ENCODE measurements at regions not wholly inside any gene's neighbourhood (a gene's known extent, or its start where the extent isn't known, plus 50 kb on each side); places are given as distances from the start of the nearest gene placed in this dataset.
A peak's percentile ranks its signal among the peaks of the same experiment; 100 is the strongest.
"Not testable (repeated sequence)": the region's sequence is repeated elsewhere in the genome, so short reads cannot be mapped to it uniquely, and the experiment has no call there.

DNA sequence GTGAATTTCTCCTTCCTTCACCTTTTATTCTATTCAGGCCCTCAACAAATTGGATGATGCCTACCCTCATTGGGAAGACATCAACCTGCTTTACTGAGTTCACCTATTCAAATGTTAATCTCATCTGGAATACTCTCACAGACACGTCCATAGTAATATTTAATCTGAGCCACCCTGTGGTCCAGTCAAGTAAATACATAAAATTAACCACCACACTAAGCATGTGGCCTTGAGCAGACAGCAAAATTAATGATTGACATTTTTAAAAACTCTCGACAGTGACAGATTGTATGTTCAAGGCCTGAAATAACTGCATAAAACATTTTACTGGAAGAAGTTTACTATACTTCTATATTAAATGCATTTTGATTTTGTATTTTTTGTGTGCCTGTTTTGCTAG is 540.6 kb upstream of the GCFC2 start:
- no peak for FAIRE-seq

GRCh38 chr2:76247006-76247405 is 536.3 kb upstream of the GCFC2 start:
- FAIRE-seq = no peak

- no peak for FAIRE-seq
Observed at GRCh38 chr2:76211991-76212985, 501.6 kb upstream of the GCFC2 start.

GRCh38 chr2:76210551-76210950 is 499.8 kb upstream of the GCFC2 start:
- no peak for FAIRE-seq

DNA sequence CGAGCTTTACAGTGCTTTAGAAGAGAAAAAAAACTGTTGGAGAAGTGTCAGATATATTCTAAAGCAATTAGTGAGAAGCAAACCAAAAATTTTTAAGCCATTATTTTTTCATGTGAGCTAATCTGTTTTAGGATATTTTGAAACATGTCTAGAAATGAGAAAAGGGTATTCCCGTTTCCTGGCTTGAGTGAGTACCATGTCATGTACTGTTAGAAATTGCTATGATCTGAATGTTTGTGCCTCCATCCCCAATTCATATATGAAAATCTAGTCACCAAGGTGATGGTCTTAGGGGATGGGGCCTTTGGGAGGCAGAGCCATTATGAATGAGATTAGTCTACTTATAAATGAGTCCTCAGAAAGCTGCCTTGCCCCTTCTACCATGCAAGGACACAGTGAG is 493.3 kb upstream of the GCFC2 start:
- FAIRE-seq = no peak

- no peak for FAIRE-seq
Observed at GRCh38 chr2:76202866-76203265, 492.2 kb upstream of the GCFC2 start.

- peak; percentile 83 for FAIRE-seq
Observed at GRCh38 chr2:76197842-76198448, 487.2 kb upstream of the GCFC2 start.

GRCh38 chr2:76197428-76197827 is 486.7 kb upstream of the GCFC2 start:
- FAIRE-seq = no peak

DNA sequence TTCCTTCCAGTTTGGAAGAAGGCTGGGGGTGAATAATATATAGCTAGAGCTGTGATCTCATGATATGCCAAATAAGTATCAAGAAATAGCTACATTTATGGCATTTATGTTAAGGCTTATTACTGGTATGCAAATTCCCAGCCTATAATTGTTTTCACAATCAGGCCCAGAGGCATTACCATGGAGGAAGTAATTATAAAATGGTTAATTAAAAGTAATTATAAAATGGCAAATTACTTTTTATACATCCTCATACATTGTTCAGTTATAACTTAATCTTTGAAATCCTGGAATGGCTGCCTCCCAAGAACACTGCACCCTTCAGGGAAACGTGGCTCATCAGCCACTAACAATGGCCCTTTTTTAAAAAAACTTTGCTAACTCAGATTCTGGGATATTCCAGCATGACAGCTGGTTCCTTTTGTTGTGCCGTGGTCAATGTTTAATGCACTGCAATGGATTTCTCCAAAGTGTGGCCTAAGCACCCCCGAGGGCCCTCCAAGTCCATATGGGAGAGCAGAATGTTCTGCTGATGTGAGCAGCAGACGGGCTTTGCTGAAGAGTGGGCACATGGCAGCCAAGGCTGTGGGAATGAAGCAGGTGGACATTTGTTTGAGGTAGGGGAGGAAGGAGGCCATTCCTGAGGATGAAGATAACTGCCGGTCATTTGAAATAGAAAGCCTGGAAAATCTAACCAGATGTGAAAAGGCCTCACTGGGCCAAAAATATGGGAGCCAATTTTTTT is 483.5 kb upstream of the GCFC2 start:
- FAIRE-seq = no peak

GRCh38 chr2:76193089-76193488 is 482.4 kb upstream of the GCFC2 start:
- FAIRE-seq = no peak

DNA sequence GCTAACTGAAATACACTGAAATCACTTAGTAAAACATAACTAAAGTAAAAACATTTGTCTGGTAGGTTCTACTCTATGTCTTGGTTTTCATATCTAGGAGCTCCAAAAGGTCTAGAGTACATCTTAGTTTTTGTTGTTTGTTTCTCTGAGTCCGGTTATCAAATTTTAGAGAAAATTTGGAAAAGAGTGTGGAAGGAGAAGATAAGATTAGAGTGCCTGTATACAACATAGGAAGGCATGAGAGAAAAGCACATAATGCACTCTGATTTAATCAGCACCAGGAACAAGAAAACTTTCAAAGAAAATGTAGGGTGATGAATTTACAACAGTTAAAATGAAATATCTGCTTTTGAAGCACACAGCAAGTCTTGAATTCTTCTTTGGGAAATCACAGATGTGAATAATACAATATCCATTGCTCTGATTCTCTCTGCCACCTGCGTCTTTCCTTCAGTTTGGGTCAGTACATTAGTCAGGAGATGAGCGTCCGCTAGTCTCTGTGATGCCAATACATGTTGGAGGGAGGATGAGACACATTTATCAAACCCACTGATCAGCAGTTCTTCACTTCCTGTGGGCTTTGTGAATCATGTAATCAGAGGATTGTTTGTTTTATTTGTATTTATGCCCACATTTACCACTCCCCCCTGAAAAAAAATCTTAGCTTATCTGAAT is 477.8 kb upstream of the GCFC2 start:
- FAIRE-seq = no peak

DNA sequence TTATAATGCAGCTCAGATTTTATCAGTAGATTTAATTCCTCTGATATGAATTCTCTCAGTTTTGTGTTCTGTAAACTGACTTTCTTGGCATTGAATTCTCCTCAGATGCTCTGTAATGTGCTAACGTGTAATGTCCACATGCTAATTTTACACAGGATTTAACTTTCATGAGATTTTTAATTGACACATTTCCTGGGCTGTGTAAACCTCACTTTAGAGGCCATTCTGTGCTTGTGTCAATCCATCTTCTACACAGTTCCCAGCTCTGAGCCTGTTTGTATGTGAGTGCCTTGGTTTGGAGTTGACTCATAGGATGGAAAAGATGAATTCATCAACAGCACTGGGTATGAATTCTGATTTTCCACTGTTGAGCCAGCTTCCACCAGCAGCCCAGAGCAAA is 476.7 kb upstream of the GCFC2 start:
- FAIRE-seq = no peak

- FAIRE-seq = no peak
Observed at GRCh38 chr2:76180676-76181075, 470.0 kb upstream of the GCFC2 start.

GRCh38 chr2:76178610-76179009 is 467.9 kb upstream of the GCFC2 start:
- no peak for FAIRE-seq

- no peak for FAIRE-seq
Observed at GRCh38 chr2:76175295-76175694, 464.6 kb upstream of the GCFC2 start.

- no peak for FAIRE-seq
Observed at GRCh38 chr2:76174505-76174904, 463.8 kb upstream of the GCFC2 start.

- not testable (repeated sequence) for FAIRE-seq
Observed at GRCh38 chr2:76173206-76173605, 462.5 kb upstream of the GCFC2 start.

GRCh38 chr2:76172154-76172595 is 461.5 kb upstream of the GCFC2 start:
- not testable (repeated sequence) for FAIRE-seq

- FAIRE-seq = no peak
Observed at GRCh38 chr2:76170856-76171255, 460.1 kb upstream of the GCFC2 start.

DNA sequence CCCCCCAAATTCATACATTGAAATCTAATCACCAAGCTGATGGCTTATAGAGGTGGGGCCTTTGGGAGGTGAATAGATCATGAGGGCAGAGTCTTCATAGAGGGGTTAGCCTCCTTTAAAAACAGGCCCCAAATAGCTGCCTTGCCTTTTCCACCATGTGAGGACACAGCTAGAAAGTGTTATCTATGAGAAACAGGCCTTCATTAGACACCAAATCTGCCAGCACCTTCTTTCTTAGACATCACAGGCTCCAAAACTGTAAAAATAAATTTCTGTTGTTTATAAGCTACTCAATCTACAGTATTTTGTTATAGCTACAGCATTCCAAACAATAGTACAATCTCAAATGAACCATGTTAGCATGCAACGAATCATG is 459.3 kb upstream of the GCFC2 start:
- FAIRE-seq = no peak

DNA sequence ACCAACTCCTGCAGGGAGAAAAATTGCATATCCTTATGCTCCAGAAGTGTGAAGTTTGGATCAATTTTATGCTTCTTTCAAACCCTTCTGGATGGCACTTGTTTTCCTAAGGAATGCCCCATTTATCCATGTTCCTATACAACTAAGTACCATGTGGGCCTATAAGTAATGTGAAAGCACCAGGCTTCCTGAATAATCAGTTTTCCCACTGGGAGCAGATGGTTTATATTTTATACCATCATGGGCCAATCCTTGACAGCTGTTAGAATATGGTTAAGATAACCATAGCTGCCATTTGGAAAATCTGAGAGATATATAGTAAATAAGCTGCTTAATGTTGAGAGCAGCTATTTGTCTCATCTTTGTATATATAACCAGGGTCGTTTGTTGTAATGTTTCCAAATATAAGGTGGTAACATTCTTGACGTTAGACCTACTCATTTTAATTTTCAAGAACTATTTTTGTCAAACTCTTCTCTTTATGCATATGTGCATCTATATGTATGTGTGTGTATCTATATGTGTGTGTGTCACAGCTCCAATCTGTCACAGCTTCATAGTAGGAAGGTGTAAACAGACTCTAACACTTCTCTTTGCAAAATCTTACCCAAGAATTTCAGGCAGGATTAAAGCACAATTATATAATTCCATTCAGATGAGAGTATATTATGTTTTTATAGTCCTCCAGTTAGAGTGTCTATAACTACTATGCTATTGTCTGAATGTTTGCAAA is 458.7 kb upstream of the GCFC2 start:
- FAIRE-seq = no peak

DNA sequence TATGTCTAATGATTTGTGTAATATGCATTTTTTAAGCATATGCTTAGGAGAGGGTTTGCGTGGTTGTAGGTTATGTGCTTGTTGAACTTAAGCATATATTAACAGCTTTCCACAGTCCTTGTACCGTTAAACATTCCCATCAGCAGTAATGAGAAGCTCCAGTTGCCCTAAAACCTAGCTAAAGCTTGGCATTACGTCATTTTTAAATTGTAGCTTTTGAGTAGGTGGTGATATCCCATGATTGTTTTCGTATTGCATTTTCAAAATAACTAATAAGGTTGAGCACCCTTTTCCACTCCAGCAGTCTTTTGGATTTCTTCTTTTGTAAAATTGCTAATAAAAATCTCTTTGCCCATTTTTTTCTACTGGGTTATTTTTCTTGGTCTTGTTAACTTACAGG is 453.1 kb upstream of the GCFC2 start:
- FAIRE-seq = no peak
